ENCODE measurements at regions not wholly inside any gene's neighbourhood (a gene's known extent, or its start where the extent isn't known, plus 50 kb on each side); places are given as distances from the start of the nearest gene placed in this dataset.
"Not testable (repeated sequence)": the region's sequence is repeated elsewhere in the genome, so short reads cannot be mapped to it uniquely, and the experiment has no call there.

GRCh38 chr13:83761631-83762030, 120.6 kb downstream of the SLITRK1 start:
- 21 to 33% methylated on average over 2 of the region's 2 CpGs for WGBS, 2 donors (ENCODE audit: low coverage in 1 of 2)
- ATAC-seq: no peak
- no peaks in the 10 kb centered on the region for H3K27me3 ChIP-seq
- no peaks in the 10 kb centered on the region for H3K4me1 ChIP-seq
- H3K9me3 ChIP-seq: peaks cover 0 to 7% (median 0%) of the 10 kb centered on the region in 3 donors
- no peak overlapping the region for H3K27ac ChIP-seq
- H3K36me3 ChIP-seq: no peaks in the 10 kb centered on the region
- H3K4me3 ChIP-seq: no peak overlapping the region
- no peak for TF ChIP-seq POLR2AphosphoS5 (IDR thresholded peaks at IDR 0.05)
- TF ChIP-seq POLR2A (IDR thresholded peaks at IDR 0.05): no peak
- TF ChIP-seq EP300 (IDR thresholded peaks at IDR 0.05): no peak
- TF ChIP-seq, protein P1, sequence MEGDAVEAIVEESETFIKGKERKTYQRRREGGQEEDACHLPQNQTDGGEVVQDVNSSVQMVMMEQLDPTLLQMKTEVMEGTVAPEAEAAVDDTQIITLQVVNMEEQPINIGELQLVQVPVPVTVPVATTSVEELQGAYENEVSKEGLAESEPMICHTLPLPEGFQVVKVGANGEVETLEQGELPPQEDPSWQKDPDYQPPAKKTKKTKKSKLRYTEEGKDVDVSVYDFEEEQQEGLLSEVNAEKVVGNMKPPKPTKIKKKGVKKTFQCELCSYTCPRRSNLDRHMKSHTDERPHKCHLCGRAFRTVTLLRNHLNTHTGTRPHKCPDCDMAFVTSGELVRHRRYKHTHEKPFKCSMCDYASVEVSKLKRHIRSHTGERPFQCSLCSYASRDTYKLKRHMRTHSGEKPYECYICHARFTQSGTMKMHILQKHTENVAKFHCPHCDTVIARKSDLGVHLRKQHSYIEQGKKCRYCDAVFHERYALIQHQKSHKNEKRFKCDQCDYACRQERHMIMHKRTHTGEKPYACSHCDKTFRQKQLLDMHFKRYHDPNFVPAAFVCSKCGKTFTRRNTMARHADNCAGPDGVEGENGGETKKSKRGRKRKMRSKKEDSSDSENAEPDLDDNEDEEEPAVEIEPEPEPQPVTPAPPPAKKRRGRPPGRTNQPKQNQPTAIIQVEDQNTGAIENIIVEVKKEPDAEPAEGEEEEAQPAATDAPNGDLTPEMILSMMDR (IDR thresholded peaks at IDR 0.05): no peak

- not testable (repeated sequence) for H3K27me3 ChIP-seq, H3K4me3 ChIP-seq, H3K4me1 ChIP-seq, ATAC-seq, H3K27ac ChIP-seq, H3K36me3 ChIP-seq
- peaks cover 0 to 24% (median 0%) of the 10 kb centered on the region in 3 donors for H3K9me3 ChIP-seq
- no CpG with 5 or more reads among the region's 2 CpGs for WGBS, 2 donors (ENCODE audit: low coverage in 1 of 2)
Observed at GRCh38 chr13:83755210-83755609, 127.1 kb downstream of the SLITRK1 start.

DNA sequence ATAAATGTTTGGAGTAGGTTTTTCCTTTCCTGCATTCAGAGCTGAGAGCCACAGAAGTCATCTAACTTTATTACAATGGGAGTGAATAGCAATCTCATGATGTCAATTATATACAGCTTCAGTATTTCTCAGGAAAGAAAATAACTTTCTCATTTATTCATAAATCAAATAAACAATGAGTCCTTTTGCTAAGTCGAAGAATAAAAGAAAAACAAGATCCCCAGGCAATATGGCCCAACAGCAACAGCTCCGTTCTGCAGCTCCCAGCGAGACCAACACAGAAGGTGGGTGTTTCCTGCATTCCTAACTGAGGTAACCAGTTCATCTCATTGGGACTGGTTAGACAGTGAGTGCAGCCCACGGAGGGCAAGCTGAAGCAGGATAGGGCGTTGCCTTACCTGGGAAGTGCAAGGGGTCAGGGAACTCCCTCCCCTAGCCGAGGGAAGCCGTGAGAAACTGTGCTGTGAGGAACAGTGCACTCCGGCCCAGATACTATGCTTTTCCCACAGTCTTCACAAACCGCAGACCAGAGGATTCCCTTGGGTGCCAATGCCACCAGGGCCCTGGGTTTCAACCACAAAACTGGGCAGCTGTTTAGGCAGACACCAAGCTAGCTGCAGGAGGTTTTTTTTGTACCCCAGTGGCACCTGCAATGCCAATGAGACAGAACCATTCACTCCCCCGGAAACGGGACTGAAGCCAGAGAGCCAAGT, 128.2 kb downstream of the SLITRK1 start:
- ATAC-seq: no peak
- H3K27ac ChIP-seq: no peak overlapping the region
- no peak for TF ChIP-seq POLR2A (IDR thresholded peaks at IDR 0.05)
- TF ChIP-seq, protein P1 (IDR thresholded peaks at IDR 0.05): no peak
- no peak for TF ChIP-seq POLR2AphosphoS5 (IDR thresholded peaks at IDR 0.05)
- TF ChIP-seq EP300 (IDR thresholded peaks at IDR 0.05): no peak
- peaks cover 0 to 24% (median 0%) of the 10 kb centered on the region in 3 donors for H3K9me3 ChIP-seq
- no peak overlapping the region for H3K4me3 ChIP-seq
- no peaks in the 10 kb centered on the region for H3K4me1 ChIP-seq
- no peaks in the 10 kb centered on the region for H3K36me3 ChIP-seq
- WGBS, 2 donors (ENCODE audit: low coverage in 1 of 2): 47 to 81% methylated on average over 2 to 6 of the region's 11 CpGs
- no peaks in the 10 kb centered on the region for H3K27me3 ChIP-seq

- H3K9me3 ChIP-seq: peaks cover 0 to 21% (median 0%) of the 10 kb centered on the region in 3 donors
- ATAC-seq: no peak
- H3K4me3 ChIP-seq: no peak overlapping the region
- no peak overlapping the region for H3K27ac ChIP-seq
- no peaks in the 10 kb centered on the region for H3K27me3 ChIP-seq
- no peaks in the 10 kb centered on the region for H3K4me1 ChIP-seq
- WGBS, 2 donors (ENCODE audit: low coverage in 1 of 2): 36 to 63% methylated on average over 4 of the region's 4 CpGs
- H3K36me3 ChIP-seq: no peaks in the 10 kb centered on the region
- TF ChIP-seq EP300 (IDR thresholded peaks at IDR 0.05) (no peak), POLR2A (IDR thresholded peaks at IDR 0.05) (no peak), POLR2AphosphoS5 (IDR thresholded peaks at IDR 0.05) (no peak)
- TF ChIP-seq, protein P1 (IDR thresholded peaks at IDR 0.05): no peak
Observed at GRCh38 chr13:83752141-83752540, 130.1 kb downstream of the SLITRK1 start.

DNA sequence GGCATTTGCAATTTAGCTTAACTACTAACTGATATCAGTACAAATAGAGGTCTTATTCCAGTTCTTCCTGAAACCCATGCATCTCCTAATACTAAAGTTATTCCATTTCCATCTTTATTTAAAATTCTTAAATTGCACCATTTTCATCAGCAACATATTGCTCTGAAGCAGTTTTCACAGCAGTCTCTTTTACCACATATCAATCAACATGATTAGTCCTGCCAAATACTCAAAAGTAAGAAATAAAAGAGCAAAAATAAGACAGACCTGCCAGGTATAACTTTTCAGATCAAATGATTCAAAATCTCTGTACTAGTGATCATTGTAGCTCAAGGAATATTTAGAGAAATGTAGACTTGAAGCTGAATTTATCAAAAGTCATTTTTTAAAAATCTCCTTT, 141.7 kb downstream of the SLITRK1 start:
- Histone ChIP-seq H3K27me3 (no peaks in the 10 kb centered on the region), H3K4me1 (no peaks in the 10 kb centered on the region), H3K27ac (no peak overlapping the region), H3K36me3 (no peaks in the 10 kb centered on the region), H3K4me3 (no peak overlapping the region), H3K9me3 (no peaks in the 10 kb centered on the region)
- ATAC-seq: no peak
- TF ChIP-seq, protein P1 (IDR thresholded peaks at IDR 0.05): no peak
- no peak for TF ChIP-seq POLR2AphosphoS5 (IDR thresholded peaks at IDR 0.05)
- no peak for TF ChIP-seq POLR2A (IDR thresholded peaks at IDR 0.05)
- TF ChIP-seq EP300 (IDR thresholded peaks at IDR 0.05): no peak

All from gastroesophageal sphincter (tissue), 4 donors.